ENCODE measurements at regions not wholly inside any gene's neighbourhood (a gene's known extent, or its start where the extent isn't known, plus 50 kb on each side); places are given as distances from the start of the nearest gene placed in this dataset.

DNA sequence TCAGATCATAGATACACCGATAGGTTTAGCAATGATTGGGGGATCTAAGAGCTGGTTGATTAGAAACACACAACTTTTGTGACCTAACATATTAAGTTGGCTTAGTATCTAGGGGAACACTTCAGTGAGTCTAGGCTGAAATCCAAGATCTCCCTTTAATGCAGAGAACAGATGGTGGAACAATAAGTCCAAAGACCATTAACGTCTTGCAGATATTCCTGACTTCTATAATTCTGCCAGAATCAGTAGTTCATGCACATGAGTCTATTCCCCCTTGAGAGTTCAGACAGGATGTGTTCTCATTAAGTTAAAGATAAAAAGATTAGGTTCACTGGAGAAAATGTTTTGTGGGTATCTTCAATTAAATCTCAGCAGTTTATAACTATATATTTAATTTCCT lies 506.5 kb downstream of the TSN start:
- no peaks in the 10 kb centered on the region for H3K9me3 ChIP-seq (ENCODE audit: control insufficient read depth in 2 of 3, insufficient read depth in 1 of 3, low read length in 3 of 3)
- no peak overlapping the region for H3K9ac ChIP-seq (ENCODE audit: low read length in 3 of 3)
- DNase-seq, result peak in 1 of 5 donors; percentile 37
- no peak overlapping the region for H3K4me3 ChIP-seq (ENCODE audit: low read length in 3 of 3)
- TF ChIP-seq, protein P1, sequence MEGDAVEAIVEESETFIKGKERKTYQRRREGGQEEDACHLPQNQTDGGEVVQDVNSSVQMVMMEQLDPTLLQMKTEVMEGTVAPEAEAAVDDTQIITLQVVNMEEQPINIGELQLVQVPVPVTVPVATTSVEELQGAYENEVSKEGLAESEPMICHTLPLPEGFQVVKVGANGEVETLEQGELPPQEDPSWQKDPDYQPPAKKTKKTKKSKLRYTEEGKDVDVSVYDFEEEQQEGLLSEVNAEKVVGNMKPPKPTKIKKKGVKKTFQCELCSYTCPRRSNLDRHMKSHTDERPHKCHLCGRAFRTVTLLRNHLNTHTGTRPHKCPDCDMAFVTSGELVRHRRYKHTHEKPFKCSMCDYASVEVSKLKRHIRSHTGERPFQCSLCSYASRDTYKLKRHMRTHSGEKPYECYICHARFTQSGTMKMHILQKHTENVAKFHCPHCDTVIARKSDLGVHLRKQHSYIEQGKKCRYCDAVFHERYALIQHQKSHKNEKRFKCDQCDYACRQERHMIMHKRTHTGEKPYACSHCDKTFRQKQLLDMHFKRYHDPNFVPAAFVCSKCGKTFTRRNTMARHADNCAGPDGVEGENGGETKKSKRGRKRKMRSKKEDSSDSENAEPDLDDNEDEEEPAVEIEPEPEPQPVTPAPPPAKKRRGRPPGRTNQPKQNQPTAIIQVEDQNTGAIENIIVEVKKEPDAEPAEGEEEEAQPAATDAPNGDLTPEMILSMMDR (IDR thresholded peaks at IDR 0.05; ENCODE audit: borderline replicate concordance, extremely low read depth, insufficient read depth), result no peak
- FAIRE-seq, result no peak
- no peaks in the 10 kb centered on the region for H3K36me3 ChIP-seq (ENCODE audit: control insufficient read depth in 2 of 3, insufficient read depth in 3 of 3, low read length in 3 of 3)
- no peaks in the 10 kb centered on the region for H3K4me1 ChIP-seq (ENCODE audit: control insufficient read depth in 2 of 3, insufficient read depth in 2 of 3, low read depth in 1 of 3, low read length in 3 of 3)
- no peak overlapping the region for H3K27ac ChIP-seq (ENCODE audit: low read depth in 2 of 2, low read length in 2 of 2)
- intact Hi-C loops (cut with DNase I), result no loop called here
- H3K27me3 ChIP-seq (ENCODE audit: control insufficient read depth, insufficient read depth, low read length), result no peaks in the 10 kb centered on the region

DNA sequence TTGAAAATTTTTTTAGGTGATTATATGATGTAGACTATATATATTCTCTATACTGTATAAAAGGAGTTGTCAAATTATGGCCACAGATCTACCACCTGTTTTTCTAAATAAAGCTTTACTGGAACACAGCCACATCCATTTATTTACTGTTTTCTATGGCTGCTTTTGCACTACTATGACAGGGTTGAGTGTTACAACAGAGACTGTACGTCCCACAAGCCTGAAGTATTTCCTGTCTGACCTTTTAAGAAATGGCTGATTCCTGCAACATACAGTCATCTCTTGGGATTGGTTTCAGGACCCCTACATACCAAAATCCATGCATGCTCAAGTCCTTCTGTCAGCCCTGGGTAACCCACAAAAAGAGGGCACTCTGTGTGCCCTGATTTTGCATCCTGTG lies 508.3 kb downstream of the TSN start:
- Histone ChIP-seq H3K27ac (ENCODE audit: low read depth in 2 of 2, low read length in 2 of 2) (no peak overlapping the region), H3K36me3 (ENCODE audit: control insufficient read depth in 2 of 3, insufficient read depth in 3 of 3, low read length in 3 of 3) (no peaks in the 10 kb centered on the region), H3K4me1 (ENCODE audit: control insufficient read depth in 2 of 3, insufficient read depth in 2 of 3, low read depth in 1 of 3, low read length in 3 of 3) (no peaks in the 10 kb centered on the region), H3K9me3 (ENCODE audit: control insufficient read depth in 2 of 3, insufficient read depth in 1 of 3, low read length in 3 of 3) (no peaks in the 10 kb centered on the region), H3K27me3 (ENCODE audit: control insufficient read depth, insufficient read depth, low read length) (no peaks in the 10 kb centered on the region), H3K9ac (ENCODE audit: low read length in 3 of 3) (no peak overlapping the region), H3K4me3 (ENCODE audit: low read length in 3 of 3) (no peak overlapping the region)
- no peak for FAIRE-seq
- intact Hi-C loops (cut with DNase I), result no loop called here
- TF ChIP-seq, protein P1 (IDR thresholded peaks at IDR 0.05; ENCODE audit: borderline replicate concordance, extremely low read depth, insufficient read depth), result no peak
- no peak for DNase-seq

GRCh38 chr2:122266636-122267035 lies 511.2 kb downstream of the TSN start:
- TF ChIP-seq, protein P1 (IDR thresholded peaks at IDR 0.05; ENCODE audit: borderline replicate concordance, extremely low read depth, insufficient read depth), result no peak
- Histone ChIP-seq H3K27ac (ENCODE audit: low read depth in 2 of 2, low read length in 2 of 2) (no peak overlapping the region), H3K36me3 (ENCODE audit: control insufficient read depth in 2 of 3, insufficient read depth in 3 of 3, low read length in 3 of 3) (no peaks in the 10 kb centered on the region), H3K27me3 (ENCODE audit: control insufficient read depth, insufficient read depth, low read length) (no peaks in the 10 kb centered on the region), H3K4me3 (ENCODE audit: low read length in 3 of 3) (no peak overlapping the region), H3K9ac (ENCODE audit: low read length in 3 of 3) (no peak overlapping the region), H3K9me3 (ENCODE audit: control insufficient read depth in 2 of 3, insufficient read depth in 1 of 3, low read length in 3 of 3) (no peaks in the 10 kb centered on the region), H3K4me1 (ENCODE audit: control insufficient read depth in 2 of 3, insufficient read depth in 2 of 3, low read depth in 1 of 3, low read length in 3 of 3) (no peaks in the 10 kb centered on the region)
- peak in 2 of 5 donors; percentile 13 to 47 for DNase-seq
- intact Hi-C loops (cut with DNase I), result no loop called here
- no peak for FAIRE-seq

GRCh38 chr2:122267947-122268346 lies 512.5 kb downstream of the TSN start:
- H3K36me3 ChIP-seq (ENCODE audit: control insufficient read depth in 2 of 3, insufficient read depth in 3 of 3, low read length in 3 of 3), result no peaks in the 10 kb centered on the region
- H3K4me1 ChIP-seq (ENCODE audit: control insufficient read depth in 2 of 3, insufficient read depth in 2 of 3, low read depth in 1 of 3, low read length in 3 of 3), result no peaks in the 10 kb centered on the region
- H3K9me3 ChIP-seq (ENCODE audit: control insufficient read depth in 2 of 3, insufficient read depth in 1 of 3, low read length in 3 of 3), result no peaks in the 10 kb centered on the region
- H3K4me3 ChIP-seq (ENCODE audit: low read length in 3 of 3), result no peak overlapping the region
- no peaks in the 10 kb centered on the region for H3K27me3 ChIP-seq (ENCODE audit: control insufficient read depth, insufficient read depth, low read length)
- no peak overlapping the region for H3K9ac ChIP-seq (ENCODE audit: low read length in 3 of 3)
- FAIRE-seq (peak; percentile 82), DNase-seq (no peak)
- TF ChIP-seq, protein P1 (IDR thresholded peaks at IDR 0.05; ENCODE audit: borderline replicate concordance, extremely low read depth, insufficient read depth), result no peak
- intact Hi-C loops (cut with DNase I), result no loop called here
- H3K27ac ChIP-seq (ENCODE audit: low read depth in 2 of 2, low read length in 2 of 2), result no peak overlapping the region
